ENCODE measurements at regions not wholly inside any gene's neighbourhood (a gene's known extent, or its start where the extent isn't known, plus 50 kb on each side); places are given as distances from the start of the nearest gene placed in this dataset.

DNA sequence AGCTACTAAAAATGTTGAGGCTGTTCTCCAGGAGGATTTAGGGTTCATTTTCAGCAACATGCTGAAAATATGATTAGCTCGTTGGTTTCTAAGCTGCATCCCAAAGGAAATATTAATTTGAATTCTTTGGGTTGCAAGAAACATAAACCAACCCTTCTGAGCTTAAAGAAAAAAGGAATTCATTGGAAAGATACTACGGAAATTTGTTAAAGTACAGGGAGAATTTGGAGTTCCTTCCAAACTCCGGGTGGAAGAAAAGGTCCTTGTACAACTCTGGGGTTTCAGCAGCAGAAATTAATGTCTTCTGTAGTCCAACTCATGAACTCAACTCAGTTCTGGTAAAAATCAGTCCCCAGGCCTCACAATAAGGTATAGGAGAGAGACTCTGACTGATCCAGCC is 712.9 kb downstream of the UTRN start:
- DNase-seq: no peak

DNA sequence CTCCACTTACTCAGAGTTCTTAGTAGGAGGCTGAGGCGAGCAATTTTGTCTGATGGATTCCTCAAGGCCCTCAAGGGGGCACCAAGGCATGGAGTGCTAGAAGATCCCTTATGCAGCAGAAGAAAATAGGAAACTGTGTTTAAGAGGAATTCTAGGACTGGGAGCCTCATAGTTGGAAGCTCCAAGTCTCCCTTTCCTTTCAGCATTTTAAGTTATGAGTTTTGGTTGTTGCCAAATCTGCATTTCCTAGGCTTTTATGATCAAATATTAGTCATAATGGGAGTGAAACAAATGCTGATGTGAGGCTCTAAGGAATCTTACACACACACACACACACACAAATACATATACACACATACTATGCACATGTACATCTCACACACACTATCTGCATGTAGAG is 714.0 kb downstream of the UTRN start:
- DNase-seq: no peak

DNA sequence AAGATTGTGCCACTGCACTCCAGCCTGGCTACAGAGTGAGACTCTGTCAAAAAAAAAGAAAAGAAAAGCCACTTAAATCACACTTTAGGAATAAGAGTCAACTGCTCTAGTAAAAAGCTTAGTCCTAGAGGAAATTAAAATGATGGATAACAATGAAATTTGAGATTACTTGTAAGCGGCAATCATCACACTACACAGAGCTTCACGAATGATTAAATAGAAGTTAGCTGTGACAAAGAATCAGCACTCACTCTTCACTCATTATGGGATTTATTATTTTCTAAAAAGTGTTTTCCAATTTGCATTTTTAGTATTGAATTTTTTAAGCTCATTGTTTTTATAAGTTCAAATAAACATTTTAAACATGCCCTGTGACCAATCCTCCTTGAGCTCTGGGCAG is 718.0 kb downstream of the UTRN start:
- DNase-seq: no peak

DNA sequence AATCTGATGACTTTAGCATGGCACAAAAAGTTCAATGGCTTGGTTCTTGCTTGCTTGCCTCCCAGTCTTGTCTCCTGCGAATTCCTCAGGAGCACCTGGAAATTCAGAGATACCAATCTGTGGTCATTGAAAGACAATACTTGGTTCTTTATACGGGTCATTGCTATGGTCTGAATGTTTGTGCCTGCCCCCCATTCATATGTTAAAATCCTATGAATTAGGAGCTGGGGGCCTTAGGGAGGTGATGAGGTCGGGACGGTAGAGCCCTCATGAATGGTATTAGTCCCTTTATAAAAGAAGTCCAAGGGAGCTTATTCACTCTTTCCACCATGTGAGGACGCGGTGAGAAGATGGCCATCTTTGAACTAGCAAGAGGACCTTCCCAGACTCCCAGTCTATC is 721.8 kb downstream of the UTRN start:
- DNase-seq: no peak

DNA sequence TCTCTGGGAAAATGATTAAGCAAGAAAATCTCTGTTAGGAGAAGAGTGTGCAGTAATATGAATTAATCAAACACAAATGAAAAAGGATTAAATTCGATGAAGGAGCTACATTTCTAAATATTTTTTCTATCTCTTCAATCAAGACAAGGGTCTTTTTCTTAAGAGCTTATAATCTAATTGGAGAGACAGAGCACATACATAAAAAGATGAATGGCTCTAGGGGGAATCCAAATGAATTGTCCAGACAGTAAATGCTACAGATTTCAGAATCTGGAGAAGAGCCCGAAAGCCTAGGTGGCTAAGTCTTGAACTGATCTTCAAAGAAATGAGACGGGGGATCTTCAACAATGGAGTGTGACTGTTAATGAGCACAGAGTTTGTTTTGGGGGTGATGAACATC is 723.6 kb downstream of the UTRN start:
- DNase-seq: no peak

DNA sequence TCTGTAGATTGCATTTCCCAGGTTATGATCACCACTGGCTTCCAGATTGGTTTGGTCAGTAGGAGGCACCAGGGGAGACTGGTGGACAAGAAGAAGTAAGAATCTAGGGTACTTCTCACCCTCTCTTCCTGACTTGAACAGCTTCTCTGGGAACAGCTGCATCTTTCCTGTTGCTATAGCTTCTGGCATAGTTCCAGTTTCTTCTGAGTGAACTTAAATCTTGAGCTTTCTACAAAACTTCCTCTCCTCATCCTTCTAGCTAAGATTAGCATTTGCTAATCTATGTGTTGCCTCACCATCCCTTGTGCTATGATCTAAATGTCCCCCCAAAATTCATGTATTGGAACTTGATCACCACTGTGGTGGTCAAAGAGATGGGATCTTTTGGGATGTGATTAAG is 724.6 kb downstream of the UTRN start:
- DNase-seq: no peak

DNA sequence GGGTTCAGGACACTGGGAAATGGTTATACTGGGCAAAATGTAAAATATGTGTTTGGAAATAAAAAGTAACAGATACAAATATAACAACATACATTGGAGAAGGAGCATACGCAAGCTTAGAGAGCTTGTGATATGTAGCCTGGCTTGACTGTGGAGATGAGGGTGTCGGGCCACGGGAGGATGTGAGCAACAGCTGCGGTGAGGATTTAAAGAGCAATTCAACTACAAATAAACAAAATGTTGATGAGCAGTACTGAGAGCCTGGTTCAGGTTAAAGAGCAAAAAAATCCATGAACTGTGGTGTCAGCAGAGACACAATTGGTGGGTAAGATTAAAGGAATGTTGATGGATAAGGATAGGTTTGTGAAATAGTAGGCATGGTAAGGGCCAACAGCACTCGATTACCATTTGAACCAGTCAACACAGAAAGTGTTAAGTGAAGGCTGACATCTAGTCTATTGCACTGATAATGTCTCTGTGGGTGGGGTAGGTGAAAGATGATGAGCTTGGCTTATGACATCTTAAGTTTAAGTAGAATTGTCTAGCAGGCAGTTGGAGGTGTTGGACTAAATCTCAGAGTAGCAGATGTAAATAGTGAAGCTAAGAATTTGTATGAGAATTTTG is 723.2 kb downstream of the EPM2A start:
- no peak for DNase-seq

DNA sequence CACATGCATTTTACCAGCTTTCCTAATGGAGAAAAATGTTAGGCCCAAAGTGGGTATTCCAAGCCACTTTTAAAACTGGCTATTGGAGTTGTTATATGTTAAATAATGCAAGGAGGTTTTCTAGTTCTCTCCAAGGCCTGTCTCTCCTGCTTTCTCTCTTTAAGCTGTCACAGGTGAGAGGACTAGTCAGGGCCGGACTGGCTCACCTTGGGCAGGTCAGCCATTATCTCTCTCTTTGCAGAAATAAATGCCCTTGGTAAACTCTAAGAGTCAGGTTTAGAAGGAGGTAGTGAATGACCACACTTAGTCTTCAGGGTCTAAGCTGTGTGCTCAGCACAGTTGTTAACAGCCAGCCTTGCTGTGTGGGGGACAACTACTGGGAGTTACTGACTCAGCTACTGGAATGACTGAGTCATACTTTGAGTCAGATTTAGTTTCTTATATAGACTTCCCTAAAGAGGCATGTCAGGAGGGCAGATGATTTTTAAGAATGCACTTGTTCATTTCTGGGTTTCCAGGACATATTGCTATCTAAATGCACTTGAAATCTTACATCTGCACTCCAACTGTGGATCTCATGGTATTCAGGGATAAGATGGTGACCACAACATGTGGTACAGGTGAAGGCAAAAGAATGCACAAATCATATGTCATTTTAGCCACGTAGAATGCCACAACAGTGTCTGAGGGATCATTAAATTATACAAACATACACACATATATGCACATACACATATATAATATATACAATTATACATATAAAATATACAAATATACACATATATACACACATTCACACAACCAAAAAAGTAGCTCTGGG is 719.4 kb downstream of the EPM2A start:
- DNase-seq: no peak

DNA sequence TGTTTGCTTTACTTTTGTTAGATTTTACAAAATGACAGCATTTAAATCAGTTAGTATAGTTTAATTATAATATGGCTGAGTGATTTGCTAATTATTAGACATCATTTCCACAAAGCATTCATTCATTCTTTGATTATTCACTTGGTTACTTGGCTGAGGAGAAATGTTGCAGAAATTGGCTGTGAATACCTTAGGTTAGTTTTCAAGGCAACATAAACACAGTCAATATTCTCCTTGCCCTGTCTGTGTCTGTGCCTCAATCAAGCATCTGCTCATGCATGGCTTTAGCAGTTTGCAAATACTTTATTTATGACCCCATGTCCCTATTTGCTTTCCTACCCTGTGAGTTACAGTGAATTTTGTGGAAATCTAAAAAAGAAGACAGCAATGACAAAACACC is 718.3 kb downstream of the EPM2A start:
- no peak for DNase-seq

DNA sequence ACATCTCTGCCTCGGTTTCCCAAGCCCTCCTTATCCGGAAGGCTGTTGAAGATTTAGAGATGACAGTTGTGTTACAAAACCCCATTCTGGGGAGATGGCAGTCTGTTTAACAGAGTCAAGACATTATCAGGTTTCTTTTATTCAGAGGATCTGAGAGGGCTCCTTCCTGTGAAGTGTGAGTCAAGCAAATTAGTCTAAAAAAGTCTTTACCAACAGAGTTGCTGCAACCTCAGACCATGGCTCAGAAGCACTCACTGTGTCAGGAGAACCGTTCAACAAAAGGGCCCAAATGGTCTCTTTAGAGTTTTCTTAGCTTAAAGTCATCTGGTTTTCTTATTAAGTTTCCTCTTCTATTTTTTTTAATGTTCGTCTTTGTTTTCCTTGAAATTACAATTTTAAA is 717.8 kb downstream of the EPM2A start:
- no peak for DNase-seq

DNA sequence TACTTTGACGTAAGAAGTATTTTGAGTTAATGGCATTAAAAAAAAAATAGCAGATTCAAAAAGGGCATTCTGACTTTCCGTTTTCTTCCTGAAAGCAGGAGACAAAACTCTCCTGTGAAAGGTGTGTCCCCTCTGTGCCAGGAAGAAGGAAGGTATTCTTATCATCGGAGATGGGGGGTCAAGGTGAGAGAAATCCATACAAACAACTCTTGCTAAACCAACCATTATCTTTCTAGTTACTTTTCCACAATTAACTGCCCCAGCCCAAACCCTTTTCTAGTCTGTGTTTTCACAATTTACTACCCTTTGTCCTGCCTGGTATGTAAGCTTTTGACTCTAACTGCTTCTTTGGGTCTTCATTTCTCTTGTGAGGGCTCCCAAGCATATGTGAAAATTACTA is 717.3 kb downstream of the EPM2A start:
- no peak for DNase-seq

DNA sequence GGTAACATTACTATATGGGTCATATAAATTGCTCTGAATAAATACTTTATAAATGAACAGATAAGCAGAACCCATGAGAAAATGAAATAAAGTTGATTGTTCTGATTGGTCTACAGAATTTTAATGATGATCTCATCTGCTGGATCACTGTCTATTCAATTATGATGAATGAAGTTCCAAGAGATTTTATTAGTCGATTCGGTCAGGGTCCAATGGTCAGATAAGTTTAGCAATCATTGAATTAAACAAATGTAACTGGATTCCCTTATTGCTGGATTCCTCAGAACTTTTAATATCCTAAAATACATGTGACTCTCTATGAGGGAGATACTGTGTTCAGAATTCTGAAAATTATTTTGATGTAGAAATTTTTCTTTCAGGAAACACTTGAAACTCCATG is 715.2 kb downstream of the EPM2A start:
- no peak for DNase-seq

DNA sequence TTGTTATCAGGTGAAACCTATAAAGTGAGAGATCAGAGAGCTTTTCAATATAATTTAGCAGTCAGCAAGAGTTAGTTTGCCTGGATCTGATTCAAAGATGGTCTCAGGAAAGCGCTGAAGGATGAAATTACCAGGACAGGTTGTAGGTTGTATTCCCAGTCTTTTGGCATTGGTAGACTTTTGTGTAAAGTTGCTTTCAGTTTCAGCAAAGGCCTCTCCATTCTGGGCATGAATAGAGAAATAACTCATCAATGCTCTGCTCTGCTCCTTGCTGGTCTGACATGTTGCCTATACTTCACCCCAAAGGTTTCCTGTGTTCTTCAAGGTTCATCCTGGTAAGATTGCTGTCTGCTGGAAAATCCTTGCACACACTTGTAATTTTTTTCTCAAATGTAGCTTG is 714.8 kb downstream of the EPM2A start:
- no peak for DNase-seq

DNA sequence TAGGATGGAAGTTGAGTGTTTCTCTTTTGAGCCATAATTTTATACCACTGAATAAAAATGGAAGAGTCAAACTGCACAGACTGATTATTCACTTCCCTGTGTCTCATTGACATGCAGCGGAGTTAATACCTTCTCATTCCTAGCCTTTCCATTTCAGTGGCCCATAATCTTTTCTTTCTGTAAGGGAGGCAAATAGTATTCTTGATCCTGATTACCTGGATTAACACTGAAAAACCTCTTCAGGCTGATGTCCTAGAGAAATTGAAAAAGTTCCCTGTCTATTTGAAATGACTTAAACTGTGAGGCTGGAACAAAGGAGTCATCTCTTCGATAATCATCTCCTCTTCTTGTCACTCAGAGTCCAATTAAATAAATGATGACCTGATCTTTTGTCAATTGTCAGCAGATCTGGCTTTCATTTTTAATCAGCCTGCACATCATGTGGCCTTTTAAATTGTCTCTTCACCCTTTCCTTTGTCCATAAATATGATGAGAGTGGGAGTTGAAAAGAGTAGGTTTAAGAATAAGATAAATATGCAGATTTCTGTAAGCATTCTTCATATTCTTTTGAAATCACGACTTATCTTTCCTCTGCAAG is 713.0 kb downstream of the EPM2A start:
- peak; percentile 39 for DNase-seq

DNA sequence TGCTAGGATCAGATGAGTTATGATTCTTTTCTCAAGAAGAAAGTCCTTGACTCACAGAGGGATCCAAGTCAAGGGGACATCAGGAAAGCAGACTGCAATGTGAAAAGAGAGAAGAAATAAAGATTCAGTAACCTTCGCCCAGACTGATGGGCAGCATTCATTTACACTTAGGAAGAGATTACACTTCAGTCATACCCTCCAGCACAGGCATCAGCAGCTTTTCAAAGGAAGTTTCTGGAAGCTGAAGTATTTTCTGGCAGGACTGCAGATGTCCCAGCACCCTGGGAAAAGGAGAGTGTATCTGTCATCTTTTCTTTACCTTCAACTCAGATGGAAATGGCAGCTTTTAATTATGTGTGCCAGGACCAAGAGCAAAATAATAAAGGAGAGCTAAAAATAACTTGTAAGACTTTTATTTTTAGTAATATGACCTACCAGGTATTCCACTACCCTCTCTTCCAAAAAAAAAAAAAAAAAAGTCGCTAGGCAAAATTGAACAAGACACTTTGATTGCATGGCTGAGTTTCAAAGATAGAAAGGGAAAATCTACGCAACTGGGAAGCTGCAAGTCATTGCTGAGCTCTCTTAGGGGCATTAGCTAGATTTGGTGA is 712.1 kb downstream of the EPM2A start:
- DNase-seq: peak; percentile 16

DNA sequence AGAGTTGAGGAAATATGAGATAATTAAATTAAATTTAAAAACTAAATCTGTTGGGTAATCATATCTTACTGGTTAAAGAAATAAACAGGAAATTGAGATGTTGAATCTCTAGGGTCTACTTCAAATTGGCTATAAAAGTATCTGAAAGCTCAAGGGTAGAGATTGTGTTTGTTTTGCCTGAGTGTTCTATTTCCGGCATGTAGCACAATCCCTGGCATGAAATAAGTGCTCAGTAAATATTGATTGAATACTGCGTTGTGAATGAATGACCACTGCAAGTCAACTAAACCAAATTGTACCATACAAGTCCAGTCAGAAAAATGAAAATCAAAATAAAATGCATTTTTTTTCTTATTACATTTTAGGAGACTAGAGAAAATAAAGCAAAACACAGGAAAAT is 709.8 kb downstream of the EPM2A start:
- no peak for DNase-seq

DNA sequence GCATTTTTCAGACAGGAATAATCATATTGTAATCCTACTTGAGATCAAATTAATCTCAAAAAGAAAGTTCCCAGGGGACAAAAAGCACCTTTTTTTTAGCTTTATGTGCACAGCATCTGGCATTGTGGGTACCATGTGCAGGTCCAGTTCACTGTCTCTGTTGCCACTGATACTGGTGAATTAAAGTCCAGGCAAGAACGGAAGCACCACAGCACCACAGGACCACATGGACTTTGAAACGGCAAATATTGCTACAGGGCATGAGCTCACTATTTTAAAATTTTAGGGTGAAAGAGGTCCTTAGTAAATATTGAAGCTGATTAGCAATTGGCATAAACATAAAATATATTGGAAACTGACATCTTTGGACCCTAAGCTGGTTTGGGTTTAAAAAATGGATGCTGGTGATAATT is 709.0 kb downstream of the EPM2A start:
- DNase-seq: no peak

DNA sequence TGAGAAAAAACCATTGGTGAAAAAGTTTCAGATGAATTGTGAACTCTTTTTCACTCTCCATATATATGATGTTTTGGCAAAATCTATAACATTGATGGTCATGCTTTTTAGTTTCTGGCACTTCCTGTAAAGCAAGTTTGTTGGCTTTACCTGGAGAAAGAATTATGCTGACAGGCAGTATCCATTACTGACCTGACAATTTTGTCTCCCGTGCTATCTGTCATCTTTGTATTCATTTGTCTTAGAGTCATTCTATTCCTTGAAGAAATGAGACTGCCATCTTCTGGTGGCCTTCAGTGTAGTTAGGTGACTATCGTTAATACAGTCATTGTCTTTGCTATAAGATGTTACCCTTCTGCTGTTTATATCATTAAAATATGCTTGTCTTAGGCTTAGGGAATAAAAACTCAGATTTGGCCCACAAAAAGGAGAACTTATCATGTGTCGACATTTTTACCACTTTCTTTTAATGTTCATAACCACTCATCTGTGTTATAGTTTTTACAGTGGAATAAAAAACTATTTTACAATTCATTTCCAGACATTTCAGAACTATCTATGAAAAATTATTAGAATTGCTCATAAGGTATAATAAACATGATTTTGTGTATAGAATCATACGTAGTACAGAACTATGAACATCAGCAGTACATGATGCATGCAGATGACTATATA is 707.0 kb downstream of the EPM2A start:
- no peak for DNase-seq

DNA sequence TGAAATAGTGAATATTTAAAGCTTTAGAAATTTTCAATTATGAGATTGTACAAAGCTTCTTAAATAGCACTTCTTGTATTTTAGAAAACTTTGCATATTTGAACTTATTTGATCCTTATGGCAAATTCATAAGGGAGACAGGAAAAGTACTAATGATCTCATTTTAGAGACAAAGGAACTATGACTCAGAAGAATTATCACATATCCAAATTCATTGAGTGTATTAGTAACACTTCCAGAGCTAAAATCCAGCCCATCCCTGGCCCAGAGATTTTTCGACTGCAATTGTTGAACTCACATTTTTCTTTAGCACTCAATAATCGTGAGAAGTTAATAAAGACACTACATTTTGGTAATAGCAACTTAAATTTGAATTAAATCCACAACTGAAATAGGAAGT is 704.3 kb downstream of the EPM2A start:
- no peak for DNase-seq

DNA sequence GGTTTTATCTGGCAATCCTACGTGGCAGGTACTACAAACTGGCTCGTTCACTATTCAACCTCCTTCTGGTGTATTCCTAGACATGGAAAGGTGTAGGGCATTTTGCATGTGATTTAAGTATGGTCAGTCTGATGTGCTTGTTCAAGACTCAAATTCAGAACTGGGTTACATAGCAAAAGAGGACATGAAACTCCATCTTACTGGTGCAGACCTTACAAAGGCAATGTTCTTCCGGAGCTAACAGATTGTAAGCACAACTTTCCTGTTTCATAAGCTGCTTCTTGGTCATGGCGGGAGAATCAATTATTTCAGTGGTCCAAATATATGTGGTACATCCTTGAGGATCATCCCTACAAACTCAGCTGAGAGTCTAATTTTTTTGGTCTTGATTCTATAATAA is 703.4 kb downstream of the EPM2A start:
- DNase-seq: no peak

DNA sequence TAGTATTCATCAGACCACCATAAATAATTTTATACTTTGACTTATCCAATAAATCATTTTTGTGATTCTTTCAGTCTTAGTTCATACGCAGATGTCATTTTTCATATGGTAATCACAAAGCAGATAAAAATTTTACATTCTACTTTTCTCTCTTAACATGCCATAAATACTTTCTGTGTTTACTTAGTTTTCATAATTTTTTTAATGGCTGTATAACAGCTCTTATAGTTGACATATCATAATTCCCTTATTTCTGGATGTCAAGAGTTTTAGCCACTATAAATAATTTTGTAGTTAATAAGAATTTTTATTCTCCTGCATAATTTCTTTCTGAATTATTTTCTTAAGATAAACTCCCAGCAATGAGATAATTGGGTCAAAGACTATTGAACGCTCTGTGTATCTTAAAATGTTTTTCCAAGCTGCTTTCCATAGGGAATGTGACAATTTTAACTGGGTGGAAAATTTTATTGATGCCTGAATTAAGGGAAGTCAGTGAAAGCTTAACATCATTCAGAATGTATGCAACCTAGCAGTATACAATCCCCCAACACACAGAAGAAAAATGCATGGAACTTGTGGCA is 702.7 kb downstream of the EPM2A start:
- no peak for DNase-seq

DNA sequence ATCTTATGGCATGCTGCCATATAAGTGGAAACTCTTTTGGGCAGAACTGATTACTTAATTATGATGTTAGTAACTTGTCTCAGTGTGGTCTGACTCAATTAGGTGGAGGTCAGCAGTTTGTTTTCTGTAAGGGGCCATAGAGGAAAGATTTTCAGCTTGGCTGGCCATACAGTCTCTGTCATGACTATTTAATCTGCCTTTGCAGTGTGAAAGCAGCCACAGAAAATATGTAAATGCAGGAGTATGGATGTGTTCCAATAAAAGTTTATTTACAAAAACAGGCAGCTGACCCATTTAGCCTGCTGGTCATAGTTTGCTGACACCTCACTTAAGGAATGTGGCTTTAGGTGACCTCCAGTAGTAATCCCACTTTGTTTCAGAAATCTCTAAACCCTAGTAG is 700.7 kb downstream of the EPM2A start:
- no peak for DNase-seq

DNA sequence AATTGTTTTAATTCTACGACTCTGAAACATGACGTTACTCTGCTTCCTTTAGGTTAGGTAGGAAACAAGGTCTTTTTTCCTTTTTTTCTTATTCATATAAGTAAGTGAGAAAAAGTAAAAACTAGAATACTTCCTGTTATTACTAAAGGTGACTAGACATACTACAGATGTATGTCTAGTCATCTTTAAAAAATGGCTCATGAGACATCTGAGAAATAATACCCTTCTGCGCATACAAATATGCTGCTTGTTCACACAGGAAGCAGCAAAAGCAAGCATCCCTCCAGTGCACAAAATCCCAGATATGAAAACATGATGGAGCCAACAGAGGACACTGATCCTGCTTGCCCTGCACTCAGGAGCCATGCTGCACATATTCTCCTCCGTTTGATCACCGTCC is 699.1 kb downstream of the EPM2A start:
- DNase-seq: no peak

All from retina (tissue), 1 donor.